ENCODE measurements at regions not wholly inside any gene's neighbourhood (a gene's known extent, or its start where the extent isn't known, plus 50 kb on each side); places are given as distances from the start of the nearest gene placed in this dataset.

GRCh38 chr4:71148545-71148944 is 155.1 kb downstream of the DCK start:
- Histone ChIP-seq H3K9me3 (ENCODE audit: insufficient read depth, low read length) (no peaks in the 10 kb centered on the region), H3K36me3 (replicated peaks; ENCODE audit: low read depth, low read length) (no peaks in the 10 kb centered on the region), H3K4me3 (ENCODE audit: low read length) (no peak overlapping the region), H3K4me2 (ENCODE audit: low read length) (no peak overlapping the region), H3K27ac (ENCODE audit: low read length) (no peak overlapping the region), H3K4me1 (ENCODE audit: low read length) (no peaks in the 10 kb centered on the region), H4K20me1 (ENCODE audit: insufficient read depth, low read length) (no peaks in the 10 kb centered on the region), H3K79me2 (ENCODE audit: low read length) (no peaks in the 10 kb centered on the region), H2AFZ (ENCODE audit: low read depth, low read length) (no peak overlapping the region), H3K9ac (ENCODE audit: low read length) (no peak overlapping the region), H3K27me3 (ENCODE audit: low read depth, low read length) (no peaks in the 10 kb centered on the region)
- TF ChIP-seq EZH2phosphoT487 (IDR thresholded peaks at IDR 0.05; ENCODE audit: low read depth) (no peak), CTCF (IDR thresholded peaks at IDR 0.05; ENCODE audit: low read depth, low read length) (no peak)

GRCh38 chr4:71151054-71151453 is 157.6 kb downstream of the DCK start:
- H2AFZ ChIP-seq (ENCODE audit: low read depth, low read length): no peak overlapping the region
- no peak overlapping the region for H3K27ac ChIP-seq (ENCODE audit: low read length)
- no peaks in the 10 kb centered on the region for H3K79me2 ChIP-seq (ENCODE audit: low read length)
- no peak overlapping the region for H3K9ac ChIP-seq (ENCODE audit: low read length)
- H3K4me1 ChIP-seq (ENCODE audit: low read length): no peaks in the 10 kb centered on the region
- no peak for TF ChIP-seq EZH2phosphoT487 (IDR thresholded peaks at IDR 0.05; ENCODE audit: low read depth)
- no peak for TF ChIP-seq CTCF (IDR thresholded peaks at IDR 0.05; ENCODE audit: low read depth, low read length)
- H3K4me3 ChIP-seq (ENCODE audit: low read length): no peak overlapping the region
- no peaks in the 10 kb centered on the region for H3K27me3 ChIP-seq (ENCODE audit: low read depth, low read length)
- H4K20me1 ChIP-seq (ENCODE audit: insufficient read depth, low read length): no peaks in the 10 kb centered on the region
- no peaks in the 10 kb centered on the region for H3K36me3 ChIP-seq (replicated peaks; ENCODE audit: low read depth, low read length)
- no peak overlapping the region for H3K4me2 ChIP-seq (ENCODE audit: low read length)
- H3K9me3 ChIP-seq (ENCODE audit: insufficient read depth, low read length): no peaks in the 10 kb centered on the region

- TF ChIP-seq EZH2phosphoT487 (IDR thresholded peaks at IDR 0.05; ENCODE audit: low read depth) (no peak), CTCF (IDR thresholded peaks at IDR 0.05; ENCODE audit: low read depth, low read length) (no peak)
- H3K4me3 ChIP-seq (ENCODE audit: low read length): no peak overlapping the region
Observed at GRCh38 chr4:71156616-71157015, 163.2 kb downstream of the DCK start.

GRCh38 chr4:71162386-71162785 is 168.9 kb downstream of the DCK start:
- H2AFZ ChIP-seq (ENCODE audit: low read depth, low read length): no peak overlapping the region
- H3K27me3 ChIP-seq (ENCODE audit: low read depth, low read length): no peaks in the 10 kb centered on the region

More at GRCh38 chr4:71156616-71157015, 163.2 kb downstream of the DCK start:
- no peaks in the 10 kb centered on the region for H4K20me1 ChIP-seq (ENCODE audit: insufficient read depth, low read length)
- no peaks in the 10 kb centered on the region for H3K36me3 ChIP-seq (replicated peaks; ENCODE audit: low read depth, low read length)
- no peak overlapping the region for H3K27ac ChIP-seq (ENCODE audit: low read length)
- H3K9me3 ChIP-seq (ENCODE audit: insufficient read depth, low read length): no peaks in the 10 kb centered on the region
- no peak overlapping the region for H3K9ac ChIP-seq (ENCODE audit: low read length)
- H3K4me1 ChIP-seq (ENCODE audit: low read length): no peaks in the 10 kb centered on the region
- no peaks in the 10 kb centered on the region for H3K79me2 ChIP-seq (ENCODE audit: low read length)
- no peak overlapping the region for H3K4me2 ChIP-seq (ENCODE audit: low read length)
- no peaks in the 10 kb centered on the region for H3K27me3 ChIP-seq (ENCODE audit: low read depth, low read length)
- H2AFZ ChIP-seq (ENCODE audit: low read depth, low read length): no peak overlapping the region

More at GRCh38 chr4:71162386-71162785, 168.9 kb downstream of the DCK start:
- Histone ChIP-seq H3K27ac (ENCODE audit: low read length) (no peak overlapping the region), H3K4me1 (ENCODE audit: low read length) (no peaks in the 10 kb centered on the region), H4K20me1 (ENCODE audit: insufficient read depth, low read length) (no peaks in the 10 kb centered on the region), H3K9ac (ENCODE audit: low read length) (no peak overlapping the region), H3K36me3 (replicated peaks; ENCODE audit: low read depth, low read length) (no peaks in the 10 kb centered on the region), H3K4me3 (ENCODE audit: low read length) (no peak overlapping the region), H3K9me3 (ENCODE audit: insufficient read depth, low read length) (no peaks in the 10 kb centered on the region), H3K4me2 (ENCODE audit: low read length) (no peak overlapping the region), H3K79me2 (ENCODE audit: low read length) (no peaks in the 10 kb centered on the region)
- TF ChIP-seq CTCF (IDR thresholded peaks at IDR 0.05; ENCODE audit: low read depth, low read length) (no peak), EZH2phosphoT487 (IDR thresholded peaks at IDR 0.05; ENCODE audit: low read depth) (no peak)

Data from OCI-LY3 (cell line).